Lung (tissue), 11 donors: ENCODE measurements at regions not wholly inside any gene's neighbourhood (a gene's known extent, or its start where the extent isn't known, plus 50 kb on each side); places are given as distances from the start of the nearest gene placed in this dataset.

ENCODE experiments used
- ATAC-seq: fragments of 200-7000 bp; cut with Tn5 transposase; one replicate; pipeline ENCODE4 v1.9.1; 2020; ENCODE audit warnings: moderate number of reproducible peaks; ENCODE audit not compliant: insufficient read depth, low FRiP score
- DNase-seq, 3 donors: peaks; one replicate each; pipeline ENCODE4 v3.0.0-alpha.2; 2013 to 2017
- H3K27ac ChIP-seq, 2 donors: one replicate each; pipeline ENCODE4 v1.5.1; 2013; ENCODE audit warnings: mild to moderate bottlenecking in 2 of 2, moderate library complexity in 2 of 2, control low read depth in 1 of 2, inconsistent platforms in 1 of 2, low read depth in 1 of 2, low read length in 1 of 2
- H3K27me3 ChIP-seq, 3 donors: one replicate each; pipeline ENCODE4 v1.5.1; 2013; ENCODE audit warnings: low read length in 2 of 3; ENCODE audit not compliant: control insufficient read depth in 3 of 3, insufficient read depth in 3 of 3
- H3K36me3 ChIP-seq, 4 donors: one replicate each; pipeline ENCODE4 v1.5.1; 2013; ENCODE audit warnings: low read length in 4 of 4, mild to moderate bottlenecking in 1 of 4, moderate library complexity in 1 of 4; ENCODE audit not compliant: control insufficient read depth in 4 of 4, insufficient read depth in 4 of 4
- H3K4me1 ChIP-seq, 5 donors: one replicate each; pipeline ENCODE4 v1.5.1; 2013; ENCODE audit warnings: low read length in 5 of 5, mild to moderate bottlenecking in 2 of 5, moderate library complexity in 1 of 5; ENCODE audit not compliant: control insufficient read depth in 5 of 5, insufficient read depth in 5 of 5
- H3K4me3 ChIP-seq: one replicate; pipeline ENCODE4 v1.5.1; 2013; ENCODE audit warnings: mild to moderate bottlenecking, control low read depth, moderate library complexity
- H3K9ac ChIP-seq, 2 donors: one replicate each; pipeline ENCODE4 v1.5.1; 2013; ENCODE audit warnings: low read length in 2 of 2, control low read depth in 1 of 2; ENCODE audit not compliant: insufficient read depth in 1 of 2
- H3K9me3 ChIP-seq, 4 donors: one replicate each; pipeline ENCODE4 v1.5.1; 2013; ENCODE audit warnings: low read length in 3 of 4, mild to moderate bottlenecking in 1 of 4, moderate library complexity in 1 of 4; ENCODE audit not compliant: control insufficient read depth in 4 of 4, insufficient read depth in 3 of 4
- WGBS, 2 donors: extraction: QIAGEN DNeasy Blood & Tissue Kit; methylation state at CpG; one replicate each; pipeline ENCODE4 v1.1.7; 2013; 5-methylcytosine and 5-hydroxymethylcytosine counted together
- TF ChIP-seq, protein P1 (sequence below): IDR thresholded peaks from 2 replicates; pipeline ENCODE4 v1.5.1; 2012; ENCODE audit warnings: mild to moderate bottlenecking; ENCODE audit errors: control extremely low read depth, extremely low read depth
- donor health status: control.
- donor health status: control.
- donor health status: Bipolar disorder and iron deficiency.
- donor health status: healthy.
- donor health status: DM: yes; HTN: yes; CAD: no.

DNA sequence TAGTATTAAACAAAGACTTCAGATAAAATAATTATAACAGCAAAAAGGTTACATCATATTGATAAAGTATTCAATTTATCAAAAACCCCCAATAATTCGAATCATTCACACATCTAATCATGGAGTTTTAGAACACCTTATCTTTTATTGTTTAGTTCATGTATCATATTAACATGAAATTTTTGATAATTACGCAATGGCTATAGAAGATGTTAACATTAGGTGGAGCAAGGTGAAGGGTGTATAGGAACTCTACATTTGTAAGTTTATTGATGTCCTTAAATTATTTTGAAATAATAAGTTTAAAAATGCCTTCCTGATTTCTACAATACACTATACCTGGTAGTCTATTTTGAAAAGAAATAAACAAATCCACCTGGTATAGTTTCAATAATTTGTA is 696.5 kb upstream of the BCHE start:
- Histone ChIP-seq H3K27me3 (no peaks in the 10 kb centered on the region), H3K9me3 (peaks cover 0 to 9% (median 4%) of the 10 kb centered on the region in 4 donors), H3K27ac (no peak overlapping the region), H3K9ac (no peak overlapping the region), H3K4me3 (no peak overlapping the region), H3K4me1 (no peaks in the 10 kb centered on the region), H3K36me3 (no peaks in the 10 kb centered on the region)
- 82 to 85% methylated on average over 2 of the region's 2 CpGs for WGBS, 2 donors
- DNase-seq: no peak
- no peak for ATAC-seq
- TF ChIP-seq, protein P1, sequence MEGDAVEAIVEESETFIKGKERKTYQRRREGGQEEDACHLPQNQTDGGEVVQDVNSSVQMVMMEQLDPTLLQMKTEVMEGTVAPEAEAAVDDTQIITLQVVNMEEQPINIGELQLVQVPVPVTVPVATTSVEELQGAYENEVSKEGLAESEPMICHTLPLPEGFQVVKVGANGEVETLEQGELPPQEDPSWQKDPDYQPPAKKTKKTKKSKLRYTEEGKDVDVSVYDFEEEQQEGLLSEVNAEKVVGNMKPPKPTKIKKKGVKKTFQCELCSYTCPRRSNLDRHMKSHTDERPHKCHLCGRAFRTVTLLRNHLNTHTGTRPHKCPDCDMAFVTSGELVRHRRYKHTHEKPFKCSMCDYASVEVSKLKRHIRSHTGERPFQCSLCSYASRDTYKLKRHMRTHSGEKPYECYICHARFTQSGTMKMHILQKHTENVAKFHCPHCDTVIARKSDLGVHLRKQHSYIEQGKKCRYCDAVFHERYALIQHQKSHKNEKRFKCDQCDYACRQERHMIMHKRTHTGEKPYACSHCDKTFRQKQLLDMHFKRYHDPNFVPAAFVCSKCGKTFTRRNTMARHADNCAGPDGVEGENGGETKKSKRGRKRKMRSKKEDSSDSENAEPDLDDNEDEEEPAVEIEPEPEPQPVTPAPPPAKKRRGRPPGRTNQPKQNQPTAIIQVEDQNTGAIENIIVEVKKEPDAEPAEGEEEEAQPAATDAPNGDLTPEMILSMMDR: no peak

DNA sequence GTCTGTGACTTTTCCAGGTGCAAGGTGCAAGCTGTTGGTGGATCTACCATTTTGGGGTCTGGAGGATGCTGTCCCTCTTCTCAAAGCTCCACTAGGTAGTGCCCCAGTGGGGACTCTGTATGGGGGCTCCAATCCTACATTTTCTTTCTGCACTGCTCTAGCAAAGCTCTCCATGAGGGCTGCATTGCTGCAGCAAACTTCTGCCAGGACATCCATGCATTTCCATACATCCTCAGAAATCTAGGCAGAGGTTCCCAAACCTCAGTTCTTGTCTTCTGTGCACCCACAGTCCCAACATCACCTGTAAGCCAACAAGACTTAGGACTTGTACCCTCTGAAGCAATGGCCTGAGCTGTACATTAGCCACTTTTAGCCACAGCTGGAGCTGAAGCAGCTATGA is 694.5 kb upstream of the BCHE start:
- Histone ChIP-seq H3K27ac (no peak overlapping the region), H3K36me3 (no peaks in the 10 kb centered on the region), H3K27me3 (no peaks in the 10 kb centered on the region), H3K4me1 (no peaks in the 10 kb centered on the region), H3K9me3 (peaks cover 0 to 9% (median 4%) of the 10 kb centered on the region in 4 donors), H3K9ac (no peak overlapping the region), H3K4me3 (no peak overlapping the region)
- ATAC-seq (no peak), DNase-seq (no peak)
- TF ChIP-seq, protein P1: no peak

DNA sequence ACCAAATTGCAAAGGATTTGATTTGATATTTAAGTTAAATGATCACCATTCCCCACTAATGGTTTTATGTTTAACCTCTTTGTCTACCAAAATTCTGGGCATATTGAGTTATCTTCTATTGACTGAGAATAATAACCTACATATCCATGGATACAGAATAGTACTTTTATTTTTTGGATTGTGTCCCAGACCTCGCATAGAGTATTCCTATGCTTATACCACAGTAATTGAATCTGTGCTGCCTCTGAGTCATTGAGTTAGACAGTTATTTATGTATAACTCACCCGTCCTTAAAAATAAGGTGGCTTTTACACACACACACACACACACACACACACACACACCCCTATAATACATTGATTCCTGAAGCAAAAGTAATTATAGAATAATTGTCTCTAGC is 690.1 kb upstream of the BCHE start:
- Histone ChIP-seq H3K27me3 (no peaks in the 10 kb centered on the region), H3K27ac (no peak overlapping the region), H3K4me1 (no peaks in the 10 kb centered on the region), H3K9me3 (peaks cover 0 to 9% (median 4%) of the 10 kb centered on the region in 4 donors), H3K9ac (no peak overlapping the region), H3K36me3 (no peaks in the 10 kb centered on the region), H3K4me3 (no peak overlapping the region)
- TF ChIP-seq, protein P1: no peak
- WGBS, 2 donors: 54 to 70% methylated on average over 2 of the region's 2 CpGs
- ATAC-seq (no peak), DNase-seq (no peak)

DNA sequence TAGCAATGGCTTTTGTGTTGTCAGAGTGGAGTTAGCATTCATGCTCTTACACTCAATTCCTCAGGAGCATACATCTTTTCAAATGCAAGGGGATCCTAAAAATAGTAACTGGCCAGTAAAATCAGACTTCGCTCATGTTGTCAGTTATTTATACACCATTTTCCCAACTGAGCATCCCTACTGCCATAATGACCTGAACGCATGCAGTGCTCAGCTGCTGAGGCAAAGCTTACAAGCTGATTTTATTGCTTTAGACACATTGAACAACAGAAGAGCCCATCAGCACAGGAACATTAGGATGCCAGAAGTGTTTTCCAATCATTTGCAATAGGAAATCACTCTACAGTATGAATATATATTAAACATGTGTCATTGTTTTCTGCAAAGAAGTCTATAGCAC is 689.7 kb upstream of the BCHE start:
- no peaks in the 10 kb centered on the region for H3K27me3 ChIP-seq
- TF ChIP-seq, protein P1: no peak
- no peak overlapping the region for H3K9ac ChIP-seq
- H3K4me3 ChIP-seq: no peak overlapping the region
- no peaks in the 10 kb centered on the region for H3K4me1 ChIP-seq
- H3K27ac ChIP-seq: no peak overlapping the region
- 76 to 89% methylated on average over 2 of the region's 2 CpGs for WGBS, 2 donors
- ATAC-seq (no peak), DNase-seq (no peak)
- H3K9me3 ChIP-seq: peaks cover 0 to 8% (median 3%) of the 10 kb centered on the region in 4 donors
- H3K36me3 ChIP-seq: no peaks in the 10 kb centered on the region
